Neural progenitor cell (in vitro differentiated cells): ENCODE measurements at regions not wholly inside any gene's neighbourhood (a gene's known extent, or its start where the extent isn't known, plus 50 kb on each side); places are given as distances from the start of the nearest gene placed in this dataset.
"Not testable (repeated sequence)": the region's sequence is repeated elsewhere in the genome, so short reads cannot be mapped to it uniquely, and the experiment has no call there.

ENCODE experiments used
- DNase-seq: peaks from one replicate; pipeline ENCODE4 v3.0.0-alpha.2; 2016; ENCODE audit warnings: low spot score
- H2AFZ ChIP-seq: fragments of 200-600 bp; sonication (generic); replicated peaks from 2 replicates; pipeline ENCODE4 v1.6.1; 2016; ENCODE audit warnings: antibody characterized with exemption
- H3F3A ChIP-seq: fragments of 200-600 bp; sonication (generic); 2 replicates; pipeline ENCODE4 v1.6.1; 2016; ENCODE audit warnings: antibody characterized with exemption, low read depth
- H3K27ac ChIP-seq: fragments of 200-600 bp; sonication (generic); 2 replicates; pipeline ENCODE4 v1.5.1; 2016; ENCODE audit warnings: mild to moderate bottlenecking
- H3K27me3 ChIP-seq: fragments of 200-600 bp; sonication (generic); 2 replicates; pipeline ENCODE4 v1.6.1; 2016; ENCODE audit warnings: mild to moderate bottlenecking, moderate library complexity
- H3K36me3 ChIP-seq: fragments of 200-600 bp; sonication (generic); 2 replicates; pipeline ENCODE4 v1.5.1; 2016
- H3K4me1 ChIP-seq: fragments of 200-600 bp; sonication (generic); 2 replicates; pipeline ENCODE4 v1.6.1; 2016; ENCODE audit warnings: mixed run types
- H3K4me2 ChIP-seq: fragments of 200-600 bp; sonication (generic); 2 replicates; pipeline ENCODE4 v1.6.1; 2016
- H3K4me3 ChIP-seq: fragments of 200-600 bp; sonication (generic); 2 replicates; pipeline ENCODE4 v1.5.1; 2016
- H3K79me2 ChIP-seq: fragments of 200-600 bp; sonication (generic); 2 replicates; pipeline ENCODE4 v1.6.1; 2016; ENCODE audit warnings: low read depth
- H3K9ac ChIP-seq: fragments of 200-600 bp; sonication (generic); 2 replicates; pipeline ENCODE4 v1.6.1; 2016
- H3K9me3 ChIP-seq: fragments of 200-600 bp; sonication (generic); 2 replicates; pipeline ENCODE4 v1.5.1; 2016; ENCODE audit warnings: low read depth
- H4K20me1 ChIP-seq: fragments of 200-600 bp; sonication (generic); 2 replicates; pipeline ENCODE4 v1.6.1; 2016; ENCODE audit warnings: low read depth
- H3K27ac Mint-ChIP-seq: 3 replicates; pipeline ENCODE4 v1.8.0; 2021; ENCODE audit warnings: mixed read lengths
- H3K27me3 Mint-ChIP-seq: 2 replicates; pipeline ENCODE4 v1.8.0; 2022; ENCODE audit warnings: low read depth, mild to moderate bottlenecking, inconsistent platforms, moderate library complexity, mixed read lengths; ENCODE audit not compliant: insufficient read depth
- H3K36me3 Mint-ChIP-seq: 3 replicates; pipeline ENCODE4 v1.8.0; 2021; ENCODE audit warnings: mixed read lengths
- H3K4me1 Mint-ChIP-seq: 3 replicates; pipeline ENCODE4 v1.8.0; 2021; ENCODE audit warnings: mixed read lengths
- H3K4me3 Mint-ChIP-seq: 3 replicates; pipeline ENCODE4 v1.8.0; 2021; ENCODE audit warnings: mild to moderate bottlenecking, moderate library complexity, mixed read lengths
- H3K9me3 Mint-ChIP-seq: 3 replicates; pipeline ENCODE4 v1.8.0; 2020; ENCODE audit warnings: mixed read lengths
- CTCF ChIP-seq: fragments of 200-600 bp; sonication (generic); IDR thresholded peaks from 2 replicates; pipeline ENCODE4 v1.5.1; 2017; ENCODE audit warnings: antibody characterized with exemption, mild to moderate bottlenecking
- EZH2 ChIP-seq: fragments of 200-600 bp; sonication (generic); IDR thresholded peaks from 2 replicates; pipeline ENCODE4 v1.6.1; 2017; ENCODE audit warnings: antibody characterized with exemption, mild to moderate bottlenecking, moderate library complexity
- EZH2phosphoT487 ChIP-seq: fragments of 200-600 bp; sonication (generic); IDR thresholded peaks from 2 replicates; pipeline ENCODE4 v1.6.1; 2017; ENCODE audit warnings: antibody characterized with exemption

GRCh38 chr6:100226811-100227210 lies 232.8 kb upstream of the MCHR2 start:
- Histone ChIP-seq H3K27me3 (peaks cover 12% of the 10 kb centered on the region), H3K4me3 (no peak overlapping the region), H3K9me3 (no peaks in the 10 kb centered on the region), H4K20me1 (no peaks in the 10 kb centered on the region), H3K4me1 (peaks cover 19% of the 10 kb centered on the region), H3K27ac (no peak overlapping the region), H3K79me2 (no peaks in the 10 kb centered on the region), H2AFZ (no peak overlapping the region), H3K9ac (no peak overlapping the region), H3K36me3 (no peaks in the 10 kb centered on the region), H3F3A (peaks cover 18% of the 10 kb centered on the region), H3K4me2 (no peak overlapping the region)
- no peak overlapping the region for H3K27ac Mint-ChIP-seq
- no peak overlapping the region for H3K4me3 Mint-ChIP-seq
- H3K4me1 Mint-ChIP-seq: peaks cover 31% of the 10 kb centered on the region
- DNase-seq: no peak
- H3K9me3 Mint-ChIP-seq: peaks cover 5% of the 10 kb centered on the region
- no peak for TF ChIP-seq EZH2phosphoT487
- TF ChIP-seq EZH2: no peak
- no peak for TF ChIP-seq CTCF
- peaks cover 9% of the 10 kb centered on the region for H3K27me3 Mint-ChIP-seq
- no peaks in the 10 kb centered on the region for H3K36me3 Mint-ChIP-seq

DNA sequence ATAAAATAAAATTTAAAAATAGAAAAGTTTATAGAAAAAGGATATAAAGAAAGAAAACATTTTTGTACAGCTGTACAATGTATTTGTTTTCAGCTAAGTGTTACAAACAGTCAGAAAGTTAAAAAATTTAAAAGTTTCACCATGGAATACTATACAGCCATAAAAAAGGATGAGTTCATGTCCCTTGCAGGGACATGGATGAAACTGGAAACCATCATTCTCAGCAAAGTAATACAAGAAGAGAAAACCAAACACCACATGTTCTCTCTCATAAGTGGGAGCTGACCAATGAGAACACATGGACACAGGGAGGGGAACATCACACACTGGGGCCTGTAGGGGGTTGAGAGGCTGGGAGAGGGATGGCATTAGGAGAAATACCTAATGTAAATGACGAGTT lies 229.9 kb upstream of the MCHR2 start:
- not testable (repeated sequence) for H3F3A ChIP-seq

DNA sequence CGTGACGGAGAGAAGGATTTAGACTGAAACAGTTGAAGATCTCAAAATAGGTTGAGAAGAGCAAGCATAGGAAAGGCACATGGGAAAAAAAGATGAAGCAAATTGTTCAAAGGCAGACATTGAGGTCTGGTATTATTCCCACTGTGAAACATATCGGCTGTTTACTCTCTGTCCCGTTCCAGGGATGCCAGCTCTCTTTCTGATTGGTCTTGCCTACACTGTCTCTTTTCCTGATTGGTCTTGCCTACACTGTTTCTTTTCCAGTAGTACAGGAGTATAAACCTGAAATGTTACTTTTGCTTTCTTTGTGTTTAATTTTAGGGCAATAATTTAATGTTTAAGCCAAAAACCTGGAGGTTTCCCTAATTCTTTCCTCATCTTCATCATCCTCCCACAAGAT lies 226.5 kb upstream of the MCHR2 start:
- Mint-ChIP-seq H3K4me1 (peaks cover 3% of the 10 kb centered on the region), H3K4me3 (no peak overlapping the region), H3K27ac (no peak overlapping the region), H3K27me3 (peaks cover 4% of the 10 kb centered on the region), H3K36me3 (no peaks in the 10 kb centered on the region), H3K9me3 (peaks cover 8% of the 10 kb centered on the region)
- H3F3A ChIP-seq: no peaks in the 10 kb centered on the region
- H3K4me2 ChIP-seq: no peak overlapping the region
- no peaks in the 10 kb centered on the region for H3K36me3 ChIP-seq
- no peak for DNase-seq
- H3K79me2 ChIP-seq: no peaks in the 10 kb centered on the region
- H3K27me3 ChIP-seq: no peaks in the 10 kb centered on the region
- H2AFZ ChIP-seq: no peak overlapping the region
- H3K9me3 ChIP-seq: no peaks in the 10 kb centered on the region
- H3K4me1 ChIP-seq: no peaks in the 10 kb centered on the region
- no peak overlapping the region for H3K4me3 ChIP-seq
- no peaks in the 10 kb centered on the region for H4K20me1 ChIP-seq
- no peak overlapping the region for H3K9ac ChIP-seq
- no peak for TF ChIP-seq EZH2phosphoT487
- no peak for TF ChIP-seq CTCF
- TF ChIP-seq EZH2: no peak
- no peak overlapping the region for H3K27ac ChIP-seq

More for the DNA sequence above, 229.9 kb upstream of the MCHR2 start:
- not testable (repeated sequence) for H2AFZ ChIP-seq, H3K4me2 ChIP-seq, H3K9me3 Mint-ChIP-seq, DNase-seq, H3K27ac Mint-ChIP-seq, H3K4me3 ChIP-seq, H3K9me3 ChIP-seq, H3K27me3 Mint-ChIP-seq, H3K9ac ChIP-seq, H3K4me3 Mint-ChIP-seq, H3K36me3 Mint-ChIP-seq, H3K79me2 ChIP-seq, H4K20me1 ChIP-seq, H3K4me1 ChIP-seq, H3K36me3 ChIP-seq, H3K27ac ChIP-seq
- peaks cover 12% of the 10 kb centered on the region for H3K27me3 ChIP-seq
- peaks cover 13% of the 10 kb centered on the region for H3K4me1 Mint-ChIP-seq

DNA sequence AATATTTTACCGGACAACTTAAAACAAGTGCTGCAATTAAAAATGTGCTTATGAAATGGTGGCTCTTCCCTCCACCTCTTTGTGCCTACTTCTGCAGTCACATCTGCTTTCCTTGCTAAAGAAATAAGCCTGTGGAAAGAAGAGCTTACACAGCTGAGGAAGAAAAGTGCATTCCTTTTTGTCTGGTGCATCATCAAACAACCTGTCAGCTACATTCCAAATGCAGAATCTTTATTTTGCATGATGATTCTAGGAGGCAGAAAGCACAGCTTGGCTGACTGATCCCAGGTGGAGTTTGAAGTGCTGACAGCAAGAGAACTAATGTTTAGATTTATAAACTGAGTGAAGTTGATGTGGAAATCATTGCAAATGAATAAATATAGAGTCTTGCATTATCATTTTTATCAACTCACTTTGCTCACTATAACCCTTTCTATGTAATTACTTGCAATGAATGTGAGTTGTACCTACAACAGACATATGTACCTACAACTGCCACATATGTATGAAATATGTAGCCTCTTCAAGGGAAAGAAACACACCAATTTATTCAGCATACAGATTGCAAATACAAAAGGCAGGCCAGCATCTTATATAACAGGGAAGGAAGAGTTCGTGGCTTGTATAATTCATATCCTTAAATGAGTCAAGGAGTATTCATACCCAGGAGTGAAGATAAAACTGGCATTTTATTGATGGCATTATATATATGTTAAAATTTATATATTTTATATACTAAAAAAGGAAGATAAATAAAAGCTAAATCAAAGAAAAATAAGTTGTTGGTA lies 223.4 kb upstream of the MCHR2 start:
- Histone ChIP-seq H3K79me2 (no peaks in the 10 kb centered on the region), H3K4me2 (no peak overlapping the region), H2AFZ (no peak overlapping the region), H3F3A (no peaks in the 10 kb centered on the region), H3K27ac (no peak overlapping the region), H3K27me3 (no peaks in the 10 kb centered on the region), H3K4me3 (no peak overlapping the region), H3K9ac (no peak overlapping the region), H4K20me1 (no peaks in the 10 kb centered on the region), H3K4me1 (no peaks in the 10 kb centered on the region), H3K9me3 (no peaks in the 10 kb centered on the region), H3K36me3 (no peaks in the 10 kb centered on the region)
- no peak for DNase-seq
- Mint-ChIP-seq H3K9me3 (peaks cover 5% of the 10 kb centered on the region), H3K27me3 (peaks cover 14% of the 10 kb centered on the region), H3K36me3 (no peaks in the 10 kb centered on the region), H3K4me3 (no peak overlapping the region), H3K27ac (no peak overlapping the region), H3K4me1 (peaks cover 3% of the 10 kb centered on the region)
- TF ChIP-seq EZH2phosphoT487: no peak
- no peak for TF ChIP-seq CTCF
- TF ChIP-seq EZH2: no peak
